ENCODE measurements at regions not wholly inside any gene's neighbourhood (a gene's known extent, or its start where the extent isn't known, plus 50 kb on each side); places are given as distances from the start of the nearest gene placed in this dataset.

DNA sequence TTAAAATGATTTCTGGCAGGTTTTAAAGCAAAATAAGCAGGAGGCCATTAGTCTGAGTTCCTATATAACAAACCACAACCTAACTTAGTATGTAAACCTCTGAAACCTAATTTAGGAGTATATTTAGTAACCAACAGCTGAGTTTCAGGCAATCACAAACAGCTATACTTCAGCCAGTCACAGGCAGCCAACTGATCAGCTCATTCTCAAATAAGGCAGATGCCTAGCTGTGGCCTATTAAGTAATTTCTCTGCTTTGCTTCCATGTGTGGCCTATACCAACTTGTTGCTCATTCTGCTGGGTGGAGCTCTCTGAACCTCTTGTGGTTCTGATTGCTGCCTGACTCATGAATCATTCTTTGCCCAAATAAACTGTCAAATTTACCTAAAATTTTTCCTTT, 408.9 kb upstream of the FBXO33 start:
- no peak for DNase-seq

GRCh38 chr14:39827901-39828655, 395.8 kb upstream of the FBXO33 start:
- no peak for DNase-seq

DNA sequence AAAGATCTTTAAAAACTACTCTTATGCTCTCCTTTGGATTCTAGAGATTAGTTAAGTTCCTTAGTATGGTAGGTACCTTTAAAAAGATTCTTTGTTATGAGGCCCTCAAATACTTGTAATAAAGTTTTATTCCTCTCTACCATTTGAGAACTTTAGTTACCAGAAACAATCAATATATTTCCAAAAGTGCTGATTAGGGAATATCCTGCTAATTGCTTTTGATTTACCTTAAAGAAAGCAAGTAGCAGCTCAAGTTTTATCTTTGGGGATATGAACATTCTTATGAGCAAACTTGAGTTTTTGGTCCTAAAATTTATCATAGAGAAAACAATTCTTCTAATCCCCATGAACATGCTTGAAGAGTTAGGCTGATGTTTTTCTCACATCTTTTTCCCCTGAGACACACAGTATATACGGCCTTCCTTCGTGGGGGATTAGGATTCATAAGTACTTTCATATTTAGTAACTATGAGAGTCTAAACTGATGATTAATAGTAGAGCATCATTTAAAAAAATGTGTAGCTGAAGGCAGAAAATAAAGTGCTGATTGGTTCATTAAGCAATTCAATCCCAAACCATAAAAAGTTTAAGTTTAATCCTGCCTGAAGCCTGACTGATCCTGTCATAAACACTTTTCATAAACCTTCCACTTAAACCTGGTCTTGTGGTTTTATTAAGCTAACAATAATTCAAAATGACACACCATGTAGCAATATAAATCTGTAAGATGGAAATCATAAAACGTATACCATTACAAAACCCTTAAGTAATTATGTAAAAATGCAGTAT, 380.5 kb upstream of the FBXO33 start:
- no peak for DNase-seq

DNA sequence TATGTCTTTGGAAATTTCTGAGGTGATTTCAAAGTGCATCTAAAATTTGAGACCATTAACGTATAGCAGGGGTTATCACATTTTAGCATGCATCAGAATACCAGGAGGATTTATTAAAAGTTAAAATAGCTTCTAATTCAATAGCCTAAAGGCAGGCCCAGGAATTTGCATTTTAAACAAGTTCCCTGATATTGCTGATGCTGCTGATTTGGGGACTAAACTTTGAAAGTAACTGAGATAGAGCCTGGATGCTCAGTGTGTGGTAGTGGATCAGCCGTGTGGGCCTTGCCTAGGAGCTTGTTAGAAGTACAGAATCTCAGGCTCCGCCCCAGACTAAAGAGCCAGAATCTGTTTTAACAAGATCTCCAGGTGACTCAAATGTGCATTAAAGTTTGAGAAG, 375.0 kb upstream of the FBXO33 start:
- no peak for DNase-seq

- no peak for DNase-seq
Observed at GRCh38 chr14:39784461-39784860, 352.2 kb upstream of the FBXO33 start.

DNA sequence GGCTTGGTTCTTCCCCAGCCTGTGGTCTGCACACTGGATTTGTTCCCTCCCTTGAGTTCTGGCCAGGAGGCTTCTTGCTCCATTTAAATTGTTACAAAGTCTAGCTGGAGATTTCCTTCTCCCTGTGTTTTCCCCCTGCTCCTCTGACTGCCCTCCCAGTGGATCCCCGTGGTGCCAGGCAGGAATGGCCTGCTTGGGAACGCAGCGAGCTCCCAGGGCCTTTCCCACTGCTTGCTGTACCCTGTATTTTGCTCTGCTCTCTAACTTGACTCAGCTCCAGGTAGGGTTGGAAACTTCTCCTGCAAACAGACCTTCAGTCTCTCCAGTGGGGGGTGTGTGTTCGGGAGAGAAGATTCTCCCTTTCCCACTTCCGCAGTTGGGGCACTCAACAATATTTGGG, 349.2 kb upstream of the FBXO33 start:
- DNase-seq, result no peak

GRCh38 chr14:39773387-39774126, 341.3 kb upstream of the FBXO33 start:
- no peak for DNase-seq

DNA sequence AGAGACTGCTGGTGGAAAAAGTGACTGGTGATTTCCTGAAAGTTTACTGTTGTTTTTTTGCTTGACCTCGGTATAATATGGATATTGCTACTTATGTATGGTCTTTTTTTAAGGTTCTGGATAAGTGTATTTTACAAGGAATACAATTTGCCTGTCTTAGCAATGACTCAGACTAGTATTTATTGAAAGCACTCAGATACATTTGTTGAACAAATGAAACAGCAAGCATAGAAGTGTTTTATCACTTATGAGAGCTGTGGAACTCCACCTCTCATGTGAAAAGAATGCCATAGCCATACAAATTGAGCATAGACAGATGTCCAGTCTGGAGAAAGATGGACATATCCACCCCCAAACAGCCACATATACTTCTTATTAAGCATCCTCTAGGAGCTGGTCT, 340.4 kb upstream of the FBXO33 start:
- no peak for DNase-seq

- no peak for DNase-seq
Observed at GRCh38 chr14:39768589-39768988, 336.4 kb upstream of the FBXO33 start.

GRCh38 chr14:39766397-39767000, 334.3 kb upstream of the FBXO33 start:
- DNase-seq, result no peak

- no peak for DNase-seq
Observed at GRCh38 chr14:39765676-39766075, 333.4 kb upstream of the FBXO33 start.

- DNase-seq, result no peak
Observed at GRCh38 chr14:39763402-39763890, 331.2 kb upstream of the FBXO33 start.

- DNase-seq, result peak; percentile 57 to 74
Observed at GRCh38 chr14:39762576-39763401, 330.6 kb upstream of the FBXO33 start.

DNA sequence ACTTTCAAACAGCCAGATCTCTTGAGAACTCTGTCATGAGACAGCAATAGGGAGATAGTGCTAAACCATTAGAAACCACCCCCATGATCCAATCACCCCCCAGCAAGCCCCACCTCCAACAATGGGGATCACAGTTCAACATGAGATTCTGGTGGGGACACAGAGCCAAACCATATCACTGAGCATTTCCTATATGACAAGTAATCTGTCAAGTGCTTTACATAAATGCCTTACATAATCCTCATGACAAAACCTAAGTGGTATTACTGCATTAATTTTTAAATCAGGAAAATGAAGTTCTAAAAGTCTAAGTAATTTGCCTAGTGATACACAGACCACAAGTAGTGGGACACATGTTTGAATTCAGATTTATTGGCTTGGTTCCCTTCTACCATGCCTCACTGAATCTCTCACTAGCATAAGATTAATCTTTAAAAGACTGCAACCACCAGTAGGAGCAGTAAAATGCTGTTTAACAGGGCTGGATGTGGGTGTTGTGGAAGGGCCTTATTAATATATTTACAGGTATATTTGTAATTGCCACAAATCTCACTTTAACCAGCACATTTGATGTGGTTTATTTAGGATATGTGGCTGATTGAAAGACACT, 323.1 kb upstream of the FBXO33 start:
- DNase-seq, result no peak

GRCh38 chr14:39740454-39740853, 308.2 kb upstream of the FBXO33 start:
- no peak for DNase-seq

DNA sequence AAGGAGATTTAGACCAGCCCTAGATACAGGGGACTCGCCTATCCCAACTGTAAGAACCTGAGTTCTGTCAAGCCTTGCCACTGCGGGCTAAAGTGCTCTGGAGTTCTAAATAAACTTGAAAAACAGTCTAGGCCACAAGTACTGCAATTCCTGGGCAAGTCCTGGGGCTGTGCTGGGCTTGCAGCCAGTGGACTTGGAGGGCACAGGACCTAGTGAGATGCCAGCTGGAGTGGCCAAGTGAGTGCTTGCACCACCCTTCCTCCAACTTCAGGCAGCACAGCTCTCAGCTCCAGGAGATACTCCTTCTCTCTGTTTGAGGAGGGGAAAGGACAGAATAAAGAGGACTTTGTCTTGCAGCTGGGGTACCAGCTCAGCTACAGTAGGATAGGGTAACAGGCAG, 307.6 kb upstream of the FBXO33 start:
- DNase-seq, result no peak

GRCh38 chr14:39734306-39734705, 302.1 kb upstream of the FBXO33 start:
- DNase-seq, result no peak

DNA sequence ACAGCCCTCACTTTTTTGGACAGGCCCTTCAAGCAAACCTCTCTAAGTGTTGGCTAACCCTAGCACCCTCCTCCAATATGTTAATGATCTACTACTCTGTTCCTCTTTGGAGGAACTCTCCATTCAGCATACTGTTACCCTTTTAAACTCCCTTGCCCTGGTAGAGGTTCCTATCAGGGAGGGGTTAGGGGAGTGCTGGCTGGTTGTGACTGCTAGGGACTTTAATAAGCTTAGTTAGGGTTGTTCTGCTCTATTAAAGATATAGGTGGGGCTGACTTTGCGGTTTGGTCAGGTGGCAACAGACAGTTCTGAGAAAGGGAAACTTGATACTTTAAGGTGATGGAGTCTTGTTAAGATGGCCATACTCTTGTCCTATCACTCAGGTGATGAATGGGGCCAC, 301.5 kb upstream of the FBXO33 start:
- DNase-seq, result no peak

DNA sequence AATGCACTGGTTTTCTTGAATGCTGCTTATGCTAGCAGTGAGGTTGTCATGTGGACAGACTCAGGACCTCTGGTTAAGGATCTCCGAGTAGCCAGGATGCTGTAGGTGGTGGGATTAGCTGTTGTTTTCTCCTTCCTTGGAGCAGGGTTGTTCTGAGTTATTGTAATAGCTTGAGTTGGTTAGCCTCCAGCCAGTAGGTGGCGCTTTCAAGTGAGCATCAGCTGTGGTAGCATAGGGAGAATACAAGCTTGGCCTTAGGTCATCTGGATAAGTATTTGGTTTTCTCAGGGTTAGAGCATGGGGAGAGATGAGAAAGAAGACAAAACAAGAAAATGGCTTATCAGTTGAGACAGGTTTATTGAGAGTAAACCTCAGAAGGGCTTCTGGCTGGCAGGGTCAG, 299.7 kb upstream of the FBXO33 start:
- no peak for DNase-seq

DNA sequence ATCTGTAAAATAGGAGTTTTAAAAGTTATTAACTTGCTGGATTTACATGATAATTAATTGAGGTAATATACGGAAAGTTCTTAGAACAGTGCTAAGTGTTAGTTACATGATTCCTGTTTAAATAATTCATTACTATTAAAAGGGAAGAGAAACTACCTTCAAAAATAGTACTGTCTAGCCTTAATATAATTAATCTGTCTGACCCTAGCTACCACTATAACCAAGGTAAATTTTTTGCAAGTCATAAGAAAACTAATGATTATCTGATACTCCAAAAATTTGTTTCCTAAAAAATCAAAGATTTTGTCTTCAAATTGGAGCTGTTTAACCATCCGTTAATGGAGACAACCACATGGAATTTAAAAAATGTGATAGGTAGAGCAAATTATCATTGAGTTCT, 294.3 kb upstream of the FBXO33 start:
- DNase-seq, result no peak

DNA sequence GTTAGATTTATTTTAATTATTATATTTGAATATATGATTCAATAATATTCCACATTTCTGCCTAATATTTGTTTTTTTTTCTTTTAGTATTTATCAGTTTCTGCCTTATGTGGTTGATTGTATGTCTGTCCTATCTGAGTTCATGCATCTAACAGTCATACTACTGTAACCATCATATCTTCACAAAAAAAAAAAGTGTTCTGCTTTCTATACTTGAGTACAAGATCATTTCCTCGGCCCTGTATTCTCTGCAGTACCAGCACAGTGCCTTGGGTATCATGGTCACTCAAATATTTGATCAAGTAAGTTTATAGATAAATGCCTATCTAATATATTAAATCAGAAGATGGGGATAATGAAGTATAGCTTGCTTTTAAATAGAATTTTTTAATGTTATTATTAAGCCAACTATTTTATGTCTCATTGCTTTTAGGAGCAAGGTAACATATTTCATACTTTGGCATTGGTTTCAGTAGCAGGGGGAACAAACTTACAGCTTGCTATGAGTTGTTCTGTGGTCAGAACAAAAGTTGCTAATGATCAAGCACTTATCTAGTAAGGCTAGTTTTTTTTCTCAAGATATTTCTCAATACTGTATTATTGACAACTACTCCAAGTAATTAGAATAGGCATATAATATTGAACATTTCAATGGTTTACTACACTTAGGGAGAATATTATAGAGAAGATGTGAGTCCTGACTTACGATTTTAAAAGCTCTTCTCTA, 290.5 kb upstream of the FBXO33 start:
- no peak for DNase-seq

Measured in inflammatory macrophage treated with lipopolysaccharide for 1 hour (primary cell).